Colonic mucosa (tissue), 4 donors: ENCODE measurements at regions not wholly inside any gene's neighbourhood (a gene's known extent, or its start where the extent isn't known, plus 50 kb on each side); places are given as distances from the start of the nearest gene placed in this dataset.

Source experiments
- DNase-seq: peaks from one replicate; pipeline ENCODE4 v3.0.0-alpha.2; 2020
- H3K27ac ChIP-seq: fragments of 200-600 bp; one replicate; pipeline ENCODE4 v1.8.0; 2021
- H3K27me3 ChIP-seq: fragments of 200-600 bp; one replicate; pipeline ENCODE4 v1.8.0; 2021
- H3K36me3 ChIP-seq: fragments of 200-600 bp; one replicate; pipeline ENCODE4 v1.8.0; 2021
- H3K4me1 ChIP-seq: fragments of 200-600 bp; one replicate; pipeline ENCODE4 v1.8.0; 2021; ENCODE audit warnings: mild to moderate bottlenecking
- H3K4me3 ChIP-seq: fragments of 200-600 bp; one replicate; pipeline ENCODE4 v1.8.0; 2021
- H3K9ac ChIP-seq, 2 donors: one replicate each; pipeline ENCODE4 v1.7.0; 2013; ENCODE audit warnings: control low read depth in 2 of 2, low read depth in 2 of 2, low read length in 2 of 2
- H3K9me3 ChIP-seq: fragments of 200-600 bp; one replicate; pipeline ENCODE4 v1.8.0; 2021
- CTCF ChIP-seq: fragments of 200-600 bp; IDR thresholded peaks from one replicate; pipeline ENCODE4 v1.8.0; 2022; ENCODE audit warnings: antibody characterized with exemption, mild to moderate bottlenecking
- intact Hi-C: fragments of 100-400 bp; cut with DNase I; formaldehyde crosslinking; loops from one replicate; pipeline ENCODE4 v1.14.1; 2022
- donor health status: healthy.
- donor health status: DM: no; HTN: no; CAD: no.
- donor health status: DM: no; HTN: no; CAD: no.

- DNase-seq = no peak
- no peak for TF ChIP-seq CTCF
- Histone ChIP-seq H3K9me3 (no peaks in the 10 kb centered on the region), H3K27me3 (no peaks in the 10 kb centered on the region), H3K9ac (no peak overlapping the region), H3K4me3 (no peak overlapping the region), H3K27ac (no peak overlapping the region), H3K4me1 (no peaks in the 10 kb centered on the region), H3K36me3 (no peaks in the 10 kb centered on the region)
- intact Hi-C loops = no loop called here
These were observed 167.9 kb upstream of the NTF3 start for GRCh38 chr12:5264006-5264405.

GRCh38 chr12:5267603-5268423 is 164.1 kb upstream of the NTF3 start:
- Histone ChIP-seq H3K27ac (no peak overlapping the region), H3K4me1 (no peaks in the 10 kb centered on the region), H3K36me3 (no peaks in the 10 kb centered on the region), H3K4me3 (no peak overlapping the region), H3K9ac (no peak overlapping the region), H3K9me3 (no peaks in the 10 kb centered on the region), H3K27me3 (no peaks in the 10 kb centered on the region)
- intact Hi-C loops = no loop called here
- DNase-seq = no peak
- TF ChIP-seq CTCF = no peak

GRCh38 chr12:5268424-5269210 is 163.3 kb upstream of the NTF3 start:
- Histone ChIP-seq H3K27me3 (no peaks in the 10 kb centered on the region), H3K27ac (no peak overlapping the region), H3K4me1 (no peaks in the 10 kb centered on the region), H3K36me3 (no peaks in the 10 kb centered on the region), H3K9me3 (no peaks in the 10 kb centered on the region), H3K4me3 (no peak overlapping the region), H3K9ac (no peak overlapping the region)
- no peak for DNase-seq
- intact Hi-C loops = no loop called here
- no peak for TF ChIP-seq CTCF

GRCh38 chr12:5269846-5270245 is 162.1 kb upstream of the NTF3 start:
- Histone ChIP-seq H3K36me3 (no peaks in the 10 kb centered on the region), H3K9me3 (no peaks in the 10 kb centered on the region), H3K4me3 (no peak overlapping the region), H3K27ac (no peak overlapping the region), H3K4me1 (no peaks in the 10 kb centered on the region), H3K27me3 (no peaks in the 10 kb centered on the region), H3K9ac (no peak overlapping the region)
- no peak for TF ChIP-seq CTCF
- DNase-seq = no peak
- intact Hi-C loops = no loop called here

- H3K9ac ChIP-seq = no peak overlapping the region
- H3K36me3 ChIP-seq = no peaks in the 10 kb centered on the region
- TF ChIP-seq CTCF = no peak
- H3K27ac ChIP-seq = no peak overlapping the region
- no peaks in the 10 kb centered on the region for H3K27me3 ChIP-seq
- peak; percentile 1 for DNase-seq
- no peaks in the 10 kb centered on the region for H3K9me3 ChIP-seq
- no peaks in the 10 kb centered on the region for H3K4me1 ChIP-seq
- intact Hi-C loops = no loop called here
- H3K4me3 ChIP-seq = no peak overlapping the region
These were observed 159.7 kb upstream of the NTF3 start for GRCh38 chr12:5272018-5272785.
